GM13977 (cell line): ENCODE measurements at regions not wholly inside any gene's neighbourhood (a gene's known extent, or its start where the extent isn't known, plus 50 kb on each side); places are given as distances from the start of the nearest gene placed in this dataset.

Source experiments
- DNase-seq: peaks from one replicate; pipeline ENCODE4 v3.0.0; 2012; ENCODE audit warnings: low spot score
- in situ Hi-C: fragments of 300-500 bp; cut with MboI; formaldehyde crosslinking; loops from one replicate; pipeline ENCODE4 v1.12.0; 2022; ENCODE audit warnings: low sequenced_read_pairs, low pct_unique_long_range_greater_than_20kb, mixed read lengths, inconsistent platforms; ENCODE audit not compliant: unreplicated experiment
- TF ChIP-seq, protein P1 (sequence below): IDR thresholded peaks from 2 replicates; pipeline ENCODE4 v1.5.1; 2012; ENCODE audit warnings: mild to moderate bottlenecking, control low read depth; ENCODE audit not compliant: insufficient read depth; ENCODE audit errors: extremely low read depth, missing control alignments

DNA sequence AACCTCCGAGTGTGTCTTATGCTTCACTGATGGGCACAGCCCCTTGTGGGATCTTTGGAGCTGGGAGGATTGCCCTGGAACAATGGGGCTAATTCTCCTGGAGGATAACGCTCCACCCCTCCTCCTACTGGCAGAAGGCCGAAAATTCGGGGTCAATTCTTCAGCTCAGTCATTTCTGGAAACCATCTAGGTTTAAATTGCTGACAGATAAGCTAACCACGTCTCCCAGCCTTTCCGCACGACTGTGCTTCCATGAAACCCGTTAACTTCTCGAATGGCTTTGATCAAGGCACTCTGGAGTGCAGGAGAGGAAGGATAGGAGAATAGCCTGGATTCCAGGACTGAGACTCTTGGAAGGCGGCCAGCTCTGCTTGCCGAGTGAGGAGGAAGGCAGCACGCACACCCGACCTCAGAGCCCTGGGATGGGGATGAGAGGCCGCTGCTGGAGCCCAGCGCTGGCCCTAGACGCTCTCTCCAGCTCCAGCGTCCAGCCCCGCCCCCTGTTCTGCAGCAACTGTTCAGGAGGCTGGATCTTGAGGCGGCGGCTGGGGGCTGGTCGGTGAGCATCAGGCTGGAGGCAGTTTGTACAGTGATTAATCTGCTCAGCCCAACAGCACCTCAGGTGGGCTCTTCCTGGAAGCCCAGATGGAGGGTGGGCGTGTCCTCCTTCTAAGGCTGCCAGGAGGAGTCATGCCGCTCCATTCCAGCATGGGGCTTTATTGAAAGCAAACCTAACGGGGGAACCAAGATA is 176.7 kb upstream of the NCAM1 start:
- in situ Hi-C loops = loop anchor here (25.0 kb wide), 1 partner anchor 503 kb away; no protein-coding TSS in a partner anchor
- DNase-seq = no peak
- TF ChIP-seq, protein P1, sequence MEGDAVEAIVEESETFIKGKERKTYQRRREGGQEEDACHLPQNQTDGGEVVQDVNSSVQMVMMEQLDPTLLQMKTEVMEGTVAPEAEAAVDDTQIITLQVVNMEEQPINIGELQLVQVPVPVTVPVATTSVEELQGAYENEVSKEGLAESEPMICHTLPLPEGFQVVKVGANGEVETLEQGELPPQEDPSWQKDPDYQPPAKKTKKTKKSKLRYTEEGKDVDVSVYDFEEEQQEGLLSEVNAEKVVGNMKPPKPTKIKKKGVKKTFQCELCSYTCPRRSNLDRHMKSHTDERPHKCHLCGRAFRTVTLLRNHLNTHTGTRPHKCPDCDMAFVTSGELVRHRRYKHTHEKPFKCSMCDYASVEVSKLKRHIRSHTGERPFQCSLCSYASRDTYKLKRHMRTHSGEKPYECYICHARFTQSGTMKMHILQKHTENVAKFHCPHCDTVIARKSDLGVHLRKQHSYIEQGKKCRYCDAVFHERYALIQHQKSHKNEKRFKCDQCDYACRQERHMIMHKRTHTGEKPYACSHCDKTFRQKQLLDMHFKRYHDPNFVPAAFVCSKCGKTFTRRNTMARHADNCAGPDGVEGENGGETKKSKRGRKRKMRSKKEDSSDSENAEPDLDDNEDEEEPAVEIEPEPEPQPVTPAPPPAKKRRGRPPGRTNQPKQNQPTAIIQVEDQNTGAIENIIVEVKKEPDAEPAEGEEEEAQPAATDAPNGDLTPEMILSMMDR = no peak

DNA sequence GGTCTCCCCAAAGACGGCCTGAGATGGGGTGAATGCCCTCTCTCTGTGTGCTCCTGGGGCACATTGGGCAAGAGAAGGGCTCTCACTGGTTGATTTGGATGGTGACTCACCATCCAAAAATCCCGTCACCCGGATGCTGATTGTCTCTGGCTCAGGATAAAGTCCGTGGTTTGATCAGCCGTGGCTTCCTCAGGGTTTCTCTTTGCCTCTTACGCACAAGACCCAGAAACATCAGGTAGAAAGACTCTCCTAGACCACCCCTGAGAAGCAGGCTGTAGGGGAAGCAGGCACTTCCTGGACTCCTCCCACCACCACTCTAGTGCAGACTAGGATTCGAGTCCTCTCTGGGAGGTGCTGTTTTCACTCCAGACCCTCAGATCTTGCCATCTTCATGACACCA is 176.1 kb upstream of the NCAM1 start:
- in situ Hi-C loops = loop anchor here (25.0 kb wide), 1 partner anchor 502 kb away; no protein-coding TSS in a partner anchor
- DNase-seq = no peak
- TF ChIP-seq, protein P1 = no peak

DNA sequence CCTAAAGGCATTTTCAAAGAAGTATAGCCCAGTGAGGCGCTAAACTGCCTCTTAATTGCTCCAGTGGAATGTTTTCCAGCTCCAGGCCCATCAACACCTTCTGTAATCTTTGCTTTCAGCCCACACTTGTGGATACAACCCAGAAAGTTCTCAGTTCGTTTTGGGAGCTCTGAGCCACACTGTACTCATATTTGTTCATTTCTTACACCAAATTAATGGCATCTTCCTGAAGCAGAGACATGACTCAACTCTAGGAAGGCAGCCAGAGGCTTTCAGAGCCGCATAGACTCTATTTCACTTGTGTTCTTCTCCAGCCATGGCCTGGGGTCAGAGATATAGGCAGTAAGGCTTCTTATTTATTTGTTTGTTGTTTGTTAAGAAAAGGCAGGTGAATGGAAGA is 175.5 kb upstream of the NCAM1 start:
- in situ Hi-C loops = loop anchor here (25.0 kb wide), 1 partner anchor 502 kb away; no protein-coding TSS in a partner anchor
- DNase-seq = no peak
- TF ChIP-seq, protein P1 = no peak

DNA sequence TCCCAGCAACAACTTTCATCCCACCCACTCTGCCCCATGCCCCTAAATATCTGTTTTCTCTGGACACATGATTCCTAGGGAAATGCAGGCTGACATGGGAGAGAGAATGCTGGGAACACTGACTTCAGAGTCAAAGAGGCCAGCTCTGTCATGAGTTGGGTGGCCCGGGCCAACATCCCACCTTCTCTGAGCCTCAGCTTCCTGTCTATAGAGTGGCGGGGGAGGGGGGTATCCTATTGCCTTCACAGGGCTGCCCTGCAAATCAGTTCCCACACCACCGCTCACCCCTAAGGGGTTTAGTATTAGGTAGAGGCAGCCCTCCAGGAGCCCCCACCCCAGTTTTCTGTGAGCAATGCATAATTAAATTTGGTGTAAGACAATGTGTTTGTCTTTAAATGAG is 175.0 kb upstream of the NCAM1 start:
- in situ Hi-C loops = loop anchor here (25.0 kb wide), 1 partner anchor 501 kb away; no protein-coding TSS in a partner anchor
- TF ChIP-seq, protein P1 = no peak
- no peak for DNase-seq

DNA sequence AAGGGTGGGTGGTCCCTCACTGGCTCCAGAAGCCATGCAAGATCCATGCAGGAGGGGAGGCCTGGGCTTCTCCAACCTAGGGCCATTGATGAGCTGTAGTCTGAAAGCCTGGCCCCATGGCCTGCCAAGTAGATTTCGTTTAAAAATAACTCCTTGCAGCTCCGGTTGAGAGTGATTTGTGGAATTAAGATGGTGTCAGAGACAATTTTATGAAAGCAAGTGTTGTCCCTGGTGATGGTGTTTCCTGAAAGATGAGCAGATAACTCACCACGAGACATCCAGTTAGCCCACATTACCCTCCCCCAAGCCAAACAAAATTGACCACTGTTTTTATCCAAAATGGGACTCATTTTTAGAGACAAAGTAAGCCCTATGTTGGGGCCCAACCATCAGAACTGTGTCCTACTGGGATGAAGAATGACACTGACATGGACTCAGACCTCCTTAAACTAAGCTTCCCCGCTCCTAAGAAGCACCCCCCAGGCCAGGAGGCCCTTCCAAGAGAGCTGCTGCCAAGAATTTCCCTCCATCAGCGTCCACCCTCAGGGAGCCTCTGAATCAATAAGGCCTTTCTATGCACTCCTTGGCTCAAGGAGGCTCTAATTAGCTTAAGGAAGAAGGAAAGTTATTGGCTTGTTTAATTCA is 174.2 kb upstream of the NCAM1 start:
- no peak for DNase-seq
- TF ChIP-seq, protein P1 = no peak
- in situ Hi-C loops = loop anchor here (25.0 kb wide), 1 partner anchor 500 kb away; no protein-coding TSS in a partner anchor

DNA sequence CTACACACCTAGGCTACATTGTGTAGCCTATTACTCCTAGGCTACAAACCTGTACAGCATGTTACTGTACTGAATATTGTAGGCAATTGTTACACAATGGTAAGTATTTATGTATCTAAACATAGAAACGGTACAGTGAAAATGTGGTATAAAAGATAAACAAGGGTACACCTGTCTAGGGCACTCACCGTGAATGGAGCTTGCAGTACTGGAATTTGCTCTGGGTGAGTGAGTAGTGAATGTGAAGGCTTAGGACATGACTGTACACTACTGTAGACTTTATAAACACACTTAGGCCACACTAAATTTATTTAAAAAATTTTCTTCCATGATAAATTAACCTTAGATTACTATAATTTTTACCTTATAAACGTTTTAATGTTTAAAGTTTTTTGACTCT is 171.7 kb upstream of the NCAM1 start:
- in situ Hi-C loops = loop anchor here (25.0 kb wide), 1 partner anchor 498 kb away; no protein-coding TSS in a partner anchor
- DNase-seq = no peak
- TF ChIP-seq, protein P1 = no peak
